SK-N-MC (cell line): ENCODE measurements at regions not wholly inside any gene's neighbourhood (a gene's known extent, or its start where the extent isn't known, plus 50 kb on each side); places are given as distances from the start of the nearest gene placed in this dataset.

Experiments
- DNase-seq: peaks from one replicate; pipeline ENCODE4 v3.0.0-alpha.2; 2011; ENCODE audit warnings: low read depth, low spot score
- H3K27ac ChIP-seq: fragments of 200-600 bp; sonication (generic); 2 replicates; pipeline ENCODE4 v1.5.1; 2016; ENCODE audit warnings: mixed run types
- H3K36me3 ChIP-seq: fragments of 200-600 bp; sonication (generic); 2 replicates; pipeline ENCODE4 v1.6.1; 2017; ENCODE audit warnings: antibody characterized with exemption, low read length, mixed read lengths; ENCODE audit not compliant: insufficient read depth
- H3K4me3 ChIP-seq: fragments of 200-600 bp; sonication (generic); 2 replicates; pipeline ENCODE4 v1.5.1; 2016
- H3K9ac ChIP-seq: fragments of 200-600 bp; sonication (generic); 2 replicates; pipeline ENCODE4 v1.8.0; 2017; ENCODE audit warnings: mixed run types, mixed read lengths; ENCODE audit not compliant: insufficient read length
- H3K9me3 ChIP-seq: fragments of 200-600 bp; sonication (generic); 2 replicates; pipeline ENCODE4 v1.6.1; 2017; ENCODE audit warnings: low read depth, mild to moderate bottlenecking, antibody characterized with exemption, low read length, moderate library complexity, mixed read lengths
- EZH2 ChIP-seq: fragments of 200-600 bp; sonication (generic); IDR thresholded peaks from one replicate; pipeline ENCODE4 v1.6.1; 2017; ENCODE audit warnings: antibody characterized with exemption
- FOXP2 ChIP-seq: optimal IDR thresholded peaks from 2 replicates; pipeline ENCODE3; 2011; ENCODE audit warnings: mild to moderate bottlenecking, moderate library complexity; ENCODE audit not compliant: insufficient read depth; ENCODE audit errors: extremely low read length, control extremely low read depth
- POLR2AphosphoS5 ChIP-seq: IDR thresholded peaks from 2 replicates; pipeline ENCODE4 v1.6.1; 2012; ENCODE audit warnings: mild to moderate bottlenecking, low read depth, low read length, borderline replicate concordance

GRCh38 chr12:111233786-111234185 lies 135.1 kb downstream of the PHETA1 start:
- TF ChIP-seq EZH2: no peak
- TF ChIP-seq FOXP2: no peak
- no peak for TF ChIP-seq POLR2AphosphoS5
- Histone ChIP-seq H3K9me3 (no peaks in the 10 kb centered on the region), H3K36me3 (no peaks in the 10 kb centered on the region), H3K27ac (no peak overlapping the region), H3K4me3 (no peak overlapping the region), H3K9ac (no peak overlapping the region)
- DNase-seq: no peak

GRCh38 chr12:111230649-111231048 lies 138.2 kb downstream of the PHETA1 start:
- H3K4me3 ChIP-seq: no peak overlapping the region
- TF ChIP-seq EZH2 (no peak), FOXP2 (no peak), POLR2AphosphoS5 (no peak)
- DNase-seq: no peak

GRCh38 chr12:111228916-111229666 lies 139.8 kb downstream of the PHETA1 start:
- no peak overlapping the region for H3K4me3 ChIP-seq
- no peaks in the 10 kb centered on the region for H3K9me3 ChIP-seq
- TF ChIP-seq FOXP2 (no peak), EZH2 (no peak), POLR2AphosphoS5 (no peak)
- no peak overlapping the region for H3K9ac ChIP-seq
- no peaks in the 10 kb centered on the region for H3K36me3 ChIP-seq
- DNase-seq: no peak
- no peak overlapping the region for H3K27ac ChIP-seq

More at GRCh38 chr12:111230649-111231048, 138.2 kb downstream of the PHETA1 start:
- Histone ChIP-seq H3K36me3 (no peaks in the 10 kb centered on the region), H3K9me3 (no peaks in the 10 kb centered on the region), H3K27ac (no peak overlapping the region), H3K9ac (no peak overlapping the region)

- no peak for DNase-seq
- Histone ChIP-seq H3K4me3 (no peak overlapping the region), H3K36me3 (no peaks in the 10 kb centered on the region), H3K9me3 (no peaks in the 10 kb centered on the region), H3K9ac (no peak overlapping the region), H3K27ac (no peak overlapping the region)
- no peak for TF ChIP-seq POLR2AphosphoS5
- TF ChIP-seq FOXP2: no peak
- TF ChIP-seq EZH2: no peak
These were observed 141.1 kb downstream of the PHETA1 start for GRCh38 chr12:111227476-111228420.

GRCh38 chr12:111226680-111227079 lies 142.2 kb downstream of the PHETA1 start:
- no peak for TF ChIP-seq FOXP2
- TF ChIP-seq EZH2: no peak
- no peaks in the 10 kb centered on the region for H3K9me3 ChIP-seq
- no peak overlapping the region for H3K27ac ChIP-seq
- DNase-seq: no peak
- no peak overlapping the region for H3K9ac ChIP-seq
- H3K36me3 ChIP-seq: no peaks in the 10 kb centered on the region
- H3K4me3 ChIP-seq: no peak overlapping the region

GRCh38 chr12:111225307-111225706 lies 143.6 kb downstream of the PHETA1 start:
- Histone ChIP-seq H3K4me3 (no peak overlapping the region), H3K36me3 (no peaks in the 10 kb centered on the region), H3K9me3 (no peaks in the 10 kb centered on the region), H3K27ac (no peak overlapping the region), H3K9ac (no peak overlapping the region)
- TF ChIP-seq FOXP2 (no peak), EZH2 (no peak), POLR2AphosphoS5 (no peak)
- DNase-seq: no peak

GRCh38 chr12:111224186-111225066 lies 144.5 kb downstream of the PHETA1 start:
- Histone ChIP-seq H3K27ac (no peak overlapping the region), H3K9me3 (no peaks in the 10 kb centered on the region), H3K9ac (no peak overlapping the region), H3K4me3 (no peak overlapping the region), H3K36me3 (no peaks in the 10 kb centered on the region)
- no peak for DNase-seq
- TF ChIP-seq EZH2: no peak
- no peak for TF ChIP-seq FOXP2
- no peak for TF ChIP-seq POLR2AphosphoS5

- H3K9ac ChIP-seq: no peak overlapping the region
- DNase-seq: no peak
- H3K4me3 ChIP-seq: no peak overlapping the region
- H3K9me3 ChIP-seq: no peaks in the 10 kb centered on the region
- no peak overlapping the region for H3K27ac ChIP-seq
- no peak for TF ChIP-seq EZH2
- no peak for TF ChIP-seq FOXP2
- TF ChIP-seq POLR2AphosphoS5: no peak
- no peaks in the 10 kb centered on the region for H3K36me3 ChIP-seq
These were observed 146.4 kb downstream of the PHETA1 start for GRCh38 chr12:111222523-111222922.

GRCh38 chr12:111222027-111222414 lies 146.9 kb downstream of the PHETA1 start:
- no peak for DNase-seq
- no peak overlapping the region for H3K4me3 ChIP-seq
- no peak overlapping the region for H3K27ac ChIP-seq
- no peaks in the 10 kb centered on the region for H3K36me3 ChIP-seq
- TF ChIP-seq EZH2 (no peak), FOXP2 (no peak), POLR2AphosphoS5 (no peak)
- no peak overlapping the region for H3K9ac ChIP-seq
- H3K9me3 ChIP-seq: no peaks in the 10 kb centered on the region
